ENCODE measurements at regions not wholly inside any gene's neighbourhood (a gene's known extent, or its start where the extent isn't known, plus 50 kb on each side); places are given as distances from the start of the nearest gene placed in this dataset.

DNA sequence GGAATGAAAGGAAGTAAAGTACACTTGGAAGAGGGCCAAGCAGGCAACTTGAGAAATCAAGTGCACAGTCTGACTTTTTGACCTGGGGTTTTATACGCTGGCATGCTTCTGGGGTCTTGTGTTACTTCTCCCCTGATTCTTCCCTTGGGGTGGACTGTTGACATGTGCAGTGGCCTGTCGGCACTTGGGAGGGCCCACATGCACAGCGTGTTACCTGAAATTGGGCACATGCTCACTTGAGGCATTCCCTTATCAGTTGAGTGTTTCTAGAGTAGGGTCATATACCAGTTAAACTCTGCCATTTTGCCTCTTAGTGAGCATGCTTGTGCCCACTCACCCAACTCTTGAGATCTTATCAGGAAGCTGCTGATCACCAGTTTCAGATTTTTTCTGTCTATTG, 329.1 kb upstream of the SOX2 start:
- Histone ChIP-seq H3K9me3 (no peaks in the 10 kb centered on the region), H3K4me3 (no peak overlapping the region), H3K36me3 (no peaks in the 10 kb centered on the region), H3K27ac (no peak overlapping the region), H3K4me1 (no peaks in the 10 kb centered on the region), H3K27me3 (no peaks in the 10 kb centered on the region)
- intact Hi-C loops (cut with DNase I) = no loop called here
- WGBS, 2 donors = 70 to 75% methylated on average over 3 of the region's 3 CpGs
- FAIRE-seq = no peak
- TF ChIP-seq, protein P1, sequence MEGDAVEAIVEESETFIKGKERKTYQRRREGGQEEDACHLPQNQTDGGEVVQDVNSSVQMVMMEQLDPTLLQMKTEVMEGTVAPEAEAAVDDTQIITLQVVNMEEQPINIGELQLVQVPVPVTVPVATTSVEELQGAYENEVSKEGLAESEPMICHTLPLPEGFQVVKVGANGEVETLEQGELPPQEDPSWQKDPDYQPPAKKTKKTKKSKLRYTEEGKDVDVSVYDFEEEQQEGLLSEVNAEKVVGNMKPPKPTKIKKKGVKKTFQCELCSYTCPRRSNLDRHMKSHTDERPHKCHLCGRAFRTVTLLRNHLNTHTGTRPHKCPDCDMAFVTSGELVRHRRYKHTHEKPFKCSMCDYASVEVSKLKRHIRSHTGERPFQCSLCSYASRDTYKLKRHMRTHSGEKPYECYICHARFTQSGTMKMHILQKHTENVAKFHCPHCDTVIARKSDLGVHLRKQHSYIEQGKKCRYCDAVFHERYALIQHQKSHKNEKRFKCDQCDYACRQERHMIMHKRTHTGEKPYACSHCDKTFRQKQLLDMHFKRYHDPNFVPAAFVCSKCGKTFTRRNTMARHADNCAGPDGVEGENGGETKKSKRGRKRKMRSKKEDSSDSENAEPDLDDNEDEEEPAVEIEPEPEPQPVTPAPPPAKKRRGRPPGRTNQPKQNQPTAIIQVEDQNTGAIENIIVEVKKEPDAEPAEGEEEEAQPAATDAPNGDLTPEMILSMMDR (IDR thresholded peaks at IDR 0.05) = no peak
- DNase-seq = no peak
- ATAC-seq = no peak

- no peaks in the 10 kb centered on the region for H3K9me3 ChIP-seq
- intact Hi-C loops (cut with DNase I) = no loop called here
- no peaks in the 10 kb centered on the region for H3K36me3 ChIP-seq
- no peak for ATAC-seq
- no peak overlapping the region for H3K4me3 ChIP-seq
- H3K27me3 ChIP-seq = no peaks in the 10 kb centered on the region
- TF ChIP-seq, protein P1 (IDR thresholded peaks at IDR 0.05) = no peak
- no peak for FAIRE-seq
- 56 to 76% methylated on average over 5 of the region's 5 CpGs for WGBS, 2 donors
- no peaks in the 10 kb centered on the region for H3K4me1 ChIP-seq
- no peak overlapping the region for H3K27ac ChIP-seq
- DNase-seq = no peak
These were observed 332.4 kb upstream of the SOX2 start for GRCh38 chr3:181379278-181379677.

DNA sequence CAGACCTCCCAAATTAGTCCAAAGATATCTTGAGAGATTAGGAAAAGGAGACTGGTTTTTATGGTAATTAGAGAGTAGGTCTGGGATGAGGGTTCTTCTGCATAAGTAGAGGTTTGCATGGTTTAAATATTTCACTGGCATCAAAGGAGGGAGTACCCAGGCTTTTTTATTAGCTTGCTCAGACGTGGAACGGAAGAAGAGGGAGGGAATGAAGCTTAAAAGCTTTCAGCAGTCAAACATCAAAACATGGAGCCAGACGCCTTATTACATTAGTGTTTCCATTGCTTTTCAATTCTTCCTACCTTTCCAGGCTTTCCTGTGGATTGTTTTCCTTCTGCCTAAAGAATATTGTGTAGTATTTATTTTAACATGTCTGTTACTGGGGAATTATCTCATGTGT, 342.1 kb upstream of the SOX2 start:
- Histone ChIP-seq H3K36me3 (no peaks in the 10 kb centered on the region), H3K4me3 (no peak overlapping the region), H3K4me1 (no peaks in the 10 kb centered on the region), H3K27me3 (peaks cover 0 to 3% (median 0%) of the 10 kb centered on the region in 4 donors), H3K9me3 (no peaks in the 10 kb centered on the region), H3K27ac (no peak overlapping the region)
- ATAC-seq (no peak), FAIRE-seq (no peak), DNase-seq (no peak)
- intact Hi-C loops (cut with DNase I) = no loop called here
- TF ChIP-seq, protein P1 (IDR thresholded peaks at IDR 0.05) = no peak
- WGBS, 2 donors = 26 to 47% methylated on average over 3 of the region's 3 CpGs

- TF ChIP-seq, protein P1 (IDR thresholded peaks at IDR 0.05) = no peak
- FAIRE-seq (no peak), ATAC-seq (no peak), DNase-seq (no peak)
- 4 to 6% methylated on average over 1 of the region's 1 CpG for WGBS, 2 donors
- Histone ChIP-seq H3K9me3 (no peaks in the 10 kb centered on the region), H3K27me3 (no peaks in the 10 kb centered on the region), H3K36me3 (no peaks in the 10 kb centered on the region), H3K4me1 (no peaks in the 10 kb centered on the region), H3K4me3 (no peak overlapping the region), H3K27ac (no peak overlapping the region)
- intact Hi-C loops (cut with DNase I) = no loop called here
These were observed 348.5 kb upstream of the SOX2 start for GRCh38 chr3:181363231-181363630.

DNA sequence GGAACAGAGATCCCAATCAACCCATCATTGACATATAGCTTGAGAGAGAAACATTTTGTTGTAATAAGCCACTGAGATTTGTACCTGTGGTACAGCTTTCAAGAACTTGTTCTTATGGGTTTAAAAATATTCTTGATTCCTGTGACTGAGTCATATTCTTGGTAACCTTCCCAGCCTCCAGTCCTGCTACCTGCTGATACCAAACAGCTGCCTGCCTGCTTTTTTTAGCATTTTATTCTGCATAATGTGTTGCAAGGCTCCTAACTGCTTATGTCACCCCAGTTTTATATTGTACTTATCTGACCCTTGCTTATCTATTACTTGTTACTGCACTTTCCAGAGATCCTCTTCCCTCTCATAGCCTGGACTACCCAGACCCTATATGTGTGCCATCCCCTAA, 349.3 kb upstream of the SOX2 start:
- TF ChIP-seq, protein P1 (IDR thresholded peaks at IDR 0.05) = no peak

More for the DNA sequence above, 349.3 kb upstream of the SOX2 start:
- ATAC-seq (no peak), FAIRE-seq (no peak), DNase-seq (no peak)
- Histone ChIP-seq H3K4me3 (no peak overlapping the region), H3K27ac (no peak overlapping the region), H3K36me3 (no peaks in the 10 kb centered on the region), H3K9me3 (no peaks in the 10 kb centered on the region), H3K27me3 (no peaks in the 10 kb centered on the region), H3K4me1 (no peaks in the 10 kb centered on the region)
- intact Hi-C loops (cut with DNase I) = no loop called here
